ENCODE measurements at regions not wholly inside any gene's neighbourhood (a gene's known extent, or its start where the extent isn't known, plus 50 kb on each side); places are given as distances from the start of the nearest gene placed in this dataset.

- TF ChIP-seq CTCF (IDR thresholded peaks at IDR 0.05; ENCODE audit: borderline replicate concordance, insufficient read depth, low read depth, low read length): no peak
- no peak overlapping the region for H3K4me3 ChIP-seq (ENCODE audit: low read depth, low read length)
Observed at GRCh38 chr4:81659051-81659450, 187.3 kb upstream of the RASGEF1B start.

GRCh38 chr4:81652069-81652478 is 180.4 kb upstream of the RASGEF1B start:
- no peak overlapping the region for H3K4me3 ChIP-seq (ENCODE audit: low read depth, low read length)
- no peak for TF ChIP-seq CTCF (IDR thresholded peaks at IDR 0.05; ENCODE audit: borderline replicate concordance, insufficient read depth, low read depth, low read length)

DNA sequence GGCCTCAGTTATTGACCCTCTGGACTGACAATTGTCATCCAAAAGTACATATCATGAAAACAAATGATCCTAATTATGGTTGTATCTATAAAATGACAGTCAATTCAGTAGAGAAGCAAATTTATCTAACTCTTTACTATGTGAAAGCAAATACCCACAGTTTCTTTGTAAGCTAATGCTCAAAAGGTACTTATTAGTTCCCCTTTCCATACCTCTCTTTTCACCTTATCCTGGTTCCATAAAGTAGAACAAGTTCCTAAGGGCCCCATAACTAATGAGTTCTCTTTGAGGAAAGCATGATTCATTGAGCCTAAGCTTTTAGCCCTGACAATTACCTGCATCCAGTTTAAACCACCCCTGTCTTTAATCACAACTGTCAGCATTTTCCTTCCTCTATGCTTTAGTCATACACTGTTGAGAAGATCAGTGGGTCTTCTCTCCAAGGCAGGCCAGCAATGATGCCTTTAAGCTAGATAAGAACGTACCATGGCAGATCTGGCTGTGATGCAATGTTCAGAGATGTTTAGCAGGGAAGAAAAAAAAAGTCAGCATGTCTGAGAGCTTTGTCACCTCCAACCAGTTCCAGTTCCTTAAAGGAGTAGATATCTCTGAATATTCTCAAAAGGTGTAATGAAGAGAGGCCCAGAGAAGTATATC is 179.7 kb upstream of the RASGEF1B start:
- no peak overlapping the region for H3K4me3 ChIP-seq (ENCODE audit: low read depth, low read length)
- TF ChIP-seq CTCF (IDR thresholded peaks at IDR 0.05; ENCODE audit: borderline replicate concordance, insufficient read depth, low read depth, low read length): no peak

DNA sequence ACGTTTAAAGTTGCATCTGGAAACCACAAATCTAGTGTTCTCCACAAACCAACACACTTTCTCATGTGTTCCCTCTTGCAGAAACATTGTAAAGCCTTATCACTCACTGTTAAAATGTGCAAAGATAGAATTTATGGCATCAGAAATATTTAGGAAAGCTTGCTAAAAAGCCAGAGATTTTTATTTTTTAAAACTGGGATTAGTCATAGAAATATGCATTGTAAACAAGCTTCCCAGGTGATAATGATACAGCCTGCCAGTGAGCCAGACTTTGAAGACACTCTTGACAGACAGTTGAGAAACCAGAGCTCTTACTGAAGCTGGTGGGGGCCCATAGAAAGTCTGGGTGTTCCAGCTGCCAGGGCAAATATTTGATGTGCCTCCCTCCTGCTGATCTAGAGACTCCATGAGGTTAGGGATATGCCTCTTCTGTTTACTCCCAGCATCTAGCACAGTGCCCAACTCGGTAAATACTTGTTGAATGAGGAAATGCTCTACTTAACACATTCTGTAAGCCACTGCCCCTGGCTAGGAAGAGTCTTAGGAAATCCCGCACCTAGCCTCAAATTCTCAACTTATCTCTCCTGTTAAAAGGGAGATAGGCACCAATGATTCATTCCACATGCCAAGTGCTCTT is 179.0 kb upstream of the RASGEF1B start:
- no peak for TF ChIP-seq CTCF (IDR thresholded peaks at IDR 0.05; ENCODE audit: borderline replicate concordance, insufficient read depth, low read depth, low read length)

GRCh38 chr4:81648576-81649275 is 177.0 kb upstream of the RASGEF1B start:
- H3K4me3 ChIP-seq (ENCODE audit: low read depth, low read length): no peak overlapping the region
- TF ChIP-seq CTCF (IDR thresholded peaks at IDR 0.05; ENCODE audit: borderline replicate concordance, insufficient read depth, low read depth, low read length): no peak

More for the DNA sequence above, 179.0 kb upstream of the RASGEF1B start:
- H3K4me3 ChIP-seq (ENCODE audit: low read depth, low read length): no peak overlapping the region

DNA sequence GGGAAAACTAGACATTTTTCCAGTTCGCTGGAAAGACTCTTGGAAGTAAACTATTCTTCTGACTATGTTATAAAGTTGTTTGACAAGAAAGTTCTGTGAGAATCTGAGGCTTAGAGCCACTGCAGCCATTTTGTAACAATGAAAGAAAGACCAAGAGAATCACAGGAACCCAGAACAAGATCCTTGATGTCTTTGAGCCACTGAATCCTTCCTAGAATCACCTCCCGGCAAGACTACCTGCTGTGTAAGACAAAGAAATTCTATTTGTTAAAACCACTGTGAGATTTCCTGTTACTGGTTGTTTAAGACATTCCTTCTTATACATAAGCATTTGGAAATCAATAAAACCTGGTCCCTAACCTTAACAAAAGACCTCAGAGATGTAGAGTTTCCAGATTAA is 175.7 kb upstream of the RASGEF1B start:
- no peak for TF ChIP-seq CTCF (IDR thresholded peaks at IDR 0.05; ENCODE audit: borderline replicate concordance, insufficient read depth, low read depth, low read length)
- H3K4me3 ChIP-seq (ENCODE audit: low read depth, low read length): no peak overlapping the region
